Retina (tissue), 1 donor: ENCODE measurements at regions not wholly inside any gene's neighbourhood (a gene's known extent, or its start where the extent isn't known, plus 50 kb on each side); places are given as distances from the start of the nearest gene placed in this dataset.
A peak's percentile ranks its signal among the peaks of the same experiment; 100 is the strongest.

Experiments used
- DNase-seq: peaks from one replicate; pipeline ENCODE4 v3.0.0-alpha.2; 2016

GRCh38 chr9:13896047-13896446 is 417.9 kb downstream of the NFIB start:
- no peak for DNase-seq

- DNase-seq = no peak
Measured at GRCh38 chr9:13885258-13885657, 428.7 kb downstream of the NFIB start.

- DNase-seq = no peak
Measured at GRCh38 chr9:13879981-13880380, 434.0 kb downstream of the NFIB start.

GRCh38 chr9:13879011-13879410 is 434.9 kb downstream of the NFIB start:
- DNase-seq = no peak

- no peak for DNase-seq
Measured at GRCh38 chr9:13878241-13878711, 435.7 kb downstream of the NFIB start.

- no peak for DNase-seq
Measured at GRCh38 chr9:13876741-13877140, 437.2 kb downstream of the NFIB start.

- no peak for DNase-seq
Measured at GRCh38 chr9:13873203-13873602, 440.7 kb downstream of the NFIB start.

- no peak for DNase-seq
Measured at GRCh38 chr9:13868336-13868735, 445.6 kb downstream of the NFIB start.

GRCh38 chr9:13865869-13866268 is 448.1 kb downstream of the NFIB start:
- DNase-seq = no peak

- no peak for DNase-seq
Measured at GRCh38 chr9:13863112-13863511, 450.8 kb downstream of the NFIB start.

- no peak for DNase-seq
Measured at GRCh38 chr9:13862654-13863053, 451.3 kb downstream of the NFIB start.

GRCh38 chr9:13860946-13861640 is 452.8 kb downstream of the NFIB start:
- DNase-seq = no peak

- no peak for DNase-seq
Measured at GRCh38 chr9:13860019-13860418, 453.9 kb downstream of the NFIB start.

- no peak for DNase-seq
Measured at GRCh38 chr9:13857521-13857920, 456.4 kb downstream of the NFIB start.

GRCh38 chr9:13847270-13847669 is 466.7 kb downstream of the NFIB start:
- DNase-seq = peak; percentile 25

GRCh38 chr9:13845460-13845859 is 468.5 kb downstream of the NFIB start:
- DNase-seq = no peak

GRCh38 chr9:13841746-13842462 is 472.0 kb downstream of the NFIB start:
- DNase-seq = no peak

- no peak for DNase-seq
Measured at GRCh38 chr9:13832446-13832845, 481.5 kb downstream of the NFIB start.

- DNase-seq = no peak
Measured at GRCh38 chr9:13823026-13823425, 490.9 kb downstream of the NFIB start.

- no peak for DNase-seq
Measured at GRCh38 chr9:13817754-13818278, 496.1 kb downstream of the NFIB start.

GRCh38 chr9:13816837-13817236 is 497.1 kb downstream of the NFIB start:
- no peak for DNase-seq

- no peak for DNase-seq
Measured at GRCh38 chr9:13814647-13815400, 499.1 kb downstream of the NFIB start.

- no peak for DNase-seq
Measured at GRCh38 chr9:13811876-13812275, 502.1 kb downstream of the NFIB start.

- no peak for DNase-seq
Measured at GRCh38 chr9:13810510-13810909, 503.4 kb downstream of the NFIB start.
